HCT116 (cell line): ENCODE measurements at regions not wholly inside any gene's neighbourhood (a gene's known extent, or its start where the extent isn't known, plus 50 kb on each side); places are given as distances from the start of the nearest gene placed in this dataset.

ENCODE experiments used
- ATAC-seq: fragments of 200-7000 bp; cut with Tn5 transposase; 2 replicates; pipeline ENCODE4 v1.9.1; 2020; ENCODE audit warnings: mild to moderate bottlenecking, moderate library complexity
- BruUV-seq: library from RNA; stranded (reverse); fragments of 400-500 nt; replicated peaks from 2 replicates; lab custom pipeline; 2021; lab: Mats Ljungman, UMichigan
- CTCF ChIA-PET: fragments of 300-600 bp; sonication (Branson Sonifier 250); formaldehyde crosslinking; loops from one replicate; lab custom pipeline; 2021; ENCODE audit warnings: antibody characterized with exemption; lab: Charles Lee
- POLR2A ChIA-PET: fragments of 300-600, 350-600 bp; sonication (Branson Sonifier 250); formaldehyde crosslinking; loops from one replicate; lab custom pipeline; 2021; ENCODE audit warnings: antibody characterized with exemption; lab: Charles Lee
- RAD21 ChIA-PET, 2 experiments: fragments of 300-600 bp; sonication (Branson Sonifier 250); formaldehyde crosslinking; loops; one replicate each; lab custom pipeline; 2023; ENCODE audit warnings: low total read pairs in 2 of 2; ENCODE audit not compliant: uncharacterized antibody in 2 of 2, unreplicated experiment in 2 of 2, low non-redundant PET in 1 of 2; lab: Charles Lee
- DNase-seq: peaks from one replicate; pipeline ENCODE4 v3.0.0-alpha.2; 2010; ENCODE audit warnings: low read depth, low spot score
- H2AFZ ChIP-seq: fragments of 200-600 bp; shearing (Covaris generic), sonication (generic); 2 replicates; pipeline ENCODE4 v1.6.1; 2017; ENCODE audit warnings: low read depth, mixed run types, mixed read lengths, antibody characterized with exemption, low read length; ENCODE audit not compliant: poor library complexity, severe bottlenecking
- H3K27ac ChIP-seq: 2 replicates; pipeline ENCODE4 v1.5.1; 2012; ENCODE audit warnings: low read depth, low read length
- H3K27me3 ChIP-seq: fragments of 200-600 bp; sonication (generic); 2 replicates; pipeline ENCODE4 v1.6.1; 2016; ENCODE audit warnings: mixed run types, low read length, mixed read lengths; ENCODE audit not compliant: insufficient read depth
- H3K36me3 ChIP-seq, 2 experiments: fragments of 200-500 bp in 1 of 2; fragments of 200-600 bp in 1 of 2; sonication (Bioruptor generic) in 1 of 2; sonication (generic) in 1 of 2; 2 replicates each; pipeline versions ENCODE4 v1.5.1 to v1.6.1; 2014 to 2016; ENCODE audit warnings: low read length in 2 of 2, inconsistent platforms in 1 of 2, mixed read lengths in 1 of 2, mixed run types in 1 of 2; ENCODE audit not compliant: insufficient read depth in 2 of 2, control insufficient read depth in 1 of 2
- H3K4me1 ChIP-seq, 2 experiments: fragments of 200-600 bp in 1 of 2; sonication (generic) in 1 of 2; 2 replicates each; pipeline versions ENCODE4 v1.5.1 to v1.6.1; 2012 to 2017; ENCODE audit warnings: low read length in 2 of 2, inconsistent platforms in 1 of 2, mild to moderate bottlenecking in 1 of 2, mixed read lengths in 1 of 2, mixed run types in 1 of 2, moderate library complexity in 1 of 2; ENCODE audit not compliant: insufficient read depth in 2 of 2, control insufficient read depth in 1 of 2
- H3K4me2 ChIP-seq: fragments of 200-600 bp; sonication (generic); 2 replicates; pipeline ENCODE4 v1.6.1; 2017; ENCODE audit warnings: mixed run types, low read length, mixed read lengths
- H3K4me3 ChIP-seq, 2 experiments: fragments of 200-600 bp in 1 of 2; sonication (generic) in 1 of 2; replicated peaks in 1 of 2; 2 replicates each; pipeline ENCODE4 v1.5.1; 2011 to 2016; ENCODE audit warnings: low read length in 2 of 2, control low read depth in 1 of 2, low read depth in 1 of 2, mild to moderate bottlenecking in 1 of 2, mixed read lengths in 1 of 2, mixed run types in 1 of 2
- H3K79me2 ChIP-seq: fragments of 200-600 bp; sonication (generic); 2 replicates; pipeline ENCODE4 v1.6.1; 2017; ENCODE audit warnings: mild to moderate bottlenecking, mixed run types, low read length, moderate library complexity, mixed read lengths; ENCODE audit not compliant: insufficient read depth
- H3K9ac ChIP-seq: fragments of 200-600 bp; sonication (generic); 2 replicates; pipeline ENCODE4 v1.6.1; 2016; ENCODE audit warnings: low read length, mixed read lengths
- H3K9me2 ChIP-seq: fragments of 200-600 bp; sonication (generic), shearing (Covaris generic); 2 replicates; pipeline ENCODE4 v1.6.1; 2017; ENCODE audit warnings: mixed run types, mild to moderate bottlenecking, moderate library complexity; ENCODE audit not compliant: insufficient read depth
- H3K9me3 ChIP-seq, 2 experiments: fragments of 200-500 bp in 1 of 2; fragments of 200-600 bp in 1 of 2; sonication (Bioruptor generic) in 1 of 2; sonication (generic) in 1 of 2; 2 replicates each; pipeline ENCODE4 v1.6.1; 2014 to 2017; ENCODE audit warnings: low read length in 2 of 2, mixed read lengths in 2 of 2, inconsistent platforms in 1 of 2, low read depth in 1 of 2, mild to moderate bottlenecking in 1 of 2, mixed run types in 1 of 2, moderate library complexity in 1 of 2; ENCODE audit not compliant: control insufficient read depth in 1 of 2, insufficient read depth in 1 of 2
- H4K20me1 ChIP-seq: fragments of 200-600 bp; sonication (generic), shearing (Covaris generic); 2 replicates; pipeline ENCODE4 v1.6.1; 2017; ENCODE audit warnings: mixed run types, mild to moderate bottlenecking, moderate library complexity; ENCODE audit not compliant: insufficient read depth
- CBX3 ChIP-seq: IDR thresholded peaks from 2 replicates; pipeline ENCODE4 v1.6.1; 2012; ENCODE audit warnings: low read depth
- CEBPB ChIP-seq: IDR thresholded peaks from 2 replicates; pipeline ENCODE4 v1.6.1; 2012; ENCODE audit warnings: low read depth
- EGR1 ChIP-seq: IDR thresholded peaks from 2 replicates; pipeline ENCODE4 v1.6.1; 2012; ENCODE audit warnings: low read depth
- ELF1 ChIP-seq: IDR thresholded peaks from 2 replicates; pipeline ENCODE4 v1.6.1; 2012; ENCODE audit warnings: low read depth, borderline replicate concordance
- EZH2 ChIP-seq: fragments of 200-600 bp; sonication (generic); IDR thresholded peaks from 2 replicates; pipeline ENCODE4 v1.6.1; 2017; ENCODE audit warnings: antibody characterized with exemption, mixed run types
- EZH2phosphoT487 ChIP-seq: fragments of 200-600 bp; IDR thresholded peaks from 2 replicates; pipeline ENCODE4 v1.6.1; 2018; ENCODE audit warnings: antibody characterized with exemption, borderline replicate concordance
- FOSL1 ChIP-seq: IDR thresholded peaks from 2 replicates; pipeline ENCODE4 v1.6.1; 2012; ENCODE audit warnings: low read depth
- JUND ChIP-seq: IDR thresholded peaks from 2 replicates; pipeline ENCODE4 v1.6.1; 2012
- POLR2AphosphoS5 ChIP-seq: IDR thresholded peaks from 2 replicates; pipeline ENCODE4 v1.6.1; 2011; ENCODE audit warnings: mild to moderate bottlenecking, low read depth, low read length, moderate library complexity
- RAD21 ChIP-seq: IDR thresholded peaks from 2 replicates; pipeline ENCODE4 v1.6.1; 2012; ENCODE audit warnings: low read depth, mild to moderate bottlenecking
- SIN3A ChIP-seq: IDR thresholded peaks from 2 replicates; pipeline ENCODE4 v1.6.1; 2012; ENCODE audit warnings: low read depth
- SP1 ChIP-seq: IDR thresholded peaks from 2 replicates; pipeline ENCODE4 v1.6.1; 2012; ENCODE audit warnings: low read depth
- SRF ChIP-seq: IDR thresholded peaks from 2 replicates; pipeline ENCODE4 v1.6.1; 2012; ENCODE audit warnings: low read depth
- TCF7L2 ChIP-seq: IDR thresholded peaks from 2 replicates; pipeline ENCODE4 v1.7.0; 2011; ENCODE audit warnings: borderline replicate concordance, inconsistent platforms; ENCODE audit not compliant: insufficient read depth, insufficient read length; ENCODE audit errors: extremely low read depth
- YY1 ChIP-seq: IDR thresholded peaks from 2 replicates; pipeline ENCODE4 v1.6.1; 2011; ENCODE audit warnings: low read length, low read depth, moderate library complexity, mild to moderate bottlenecking; ENCODE audit not compliant: insufficient replicate concordance; ENCODE audit errors: extremely low read depth
- ZFX ChIP-seq: fragments of 450-650 bp; IDR thresholded peaks from 2 replicates; pipeline ENCODE4 v1.6.1; 2017
- ZNF274 ChIP-seq: fragments of 200-500 bp; sonication (Bioruptor generic); IDR thresholded peaks from 2 replicates; pipeline ENCODE4 v1.6.1; 2014; ENCODE audit warnings: mild to moderate bottlenecking, low read depth, low read length, inconsistent platforms
- intact Hi-C: fragments of 100-400 bp; cut with micrococcal nuclease; formaldehyde crosslinking; loops from 2 replicates; pipeline ENCODE4 v1.10.0; 2022
- TF ChIP-seq, protein P1 (sequence below): IDR thresholded peaks from 2 replicates; pipeline ENCODE4 v1.6.1; 2012
- TF ChIP-seq, protein P2 (sequence below): IDR thresholded peaks from 2 replicates; pipeline ENCODE4 v1.6.1; 2012; ENCODE audit warnings: low read depth
- TF ChIP-seq, protein P3 (sequence below), 3 experiments: fragments of 200-600 bp in 1 of 3; sonication (generic) in 1 of 3; IDR thresholded peaks in 2 of 3; conservative IDR thresholded peaks in 1 of 3; 2 replicates each; pipeline ENCODE4 v1.5.1; 2012 to 2017; ENCODE audit warnings: low read depth in 2 of 3, low read length in 2 of 3, antibody characterized with exemption in 1 of 3, borderline replicate concordance in 1 of 3, control low read depth in 1 of 3, mild to moderate bottlenecking in 1 of 3, mixed read lengths in 1 of 3, mixed run types in 1 of 3, moderate library complexity in 1 of 3; ENCODE audit not compliant: insufficient read depth in 1 of 3
- TF ChIP-seq, protein P4 (sequence below): IDR thresholded peaks from 2 replicates; pipeline ENCODE4 v1.6.1; 2012

DNA sequence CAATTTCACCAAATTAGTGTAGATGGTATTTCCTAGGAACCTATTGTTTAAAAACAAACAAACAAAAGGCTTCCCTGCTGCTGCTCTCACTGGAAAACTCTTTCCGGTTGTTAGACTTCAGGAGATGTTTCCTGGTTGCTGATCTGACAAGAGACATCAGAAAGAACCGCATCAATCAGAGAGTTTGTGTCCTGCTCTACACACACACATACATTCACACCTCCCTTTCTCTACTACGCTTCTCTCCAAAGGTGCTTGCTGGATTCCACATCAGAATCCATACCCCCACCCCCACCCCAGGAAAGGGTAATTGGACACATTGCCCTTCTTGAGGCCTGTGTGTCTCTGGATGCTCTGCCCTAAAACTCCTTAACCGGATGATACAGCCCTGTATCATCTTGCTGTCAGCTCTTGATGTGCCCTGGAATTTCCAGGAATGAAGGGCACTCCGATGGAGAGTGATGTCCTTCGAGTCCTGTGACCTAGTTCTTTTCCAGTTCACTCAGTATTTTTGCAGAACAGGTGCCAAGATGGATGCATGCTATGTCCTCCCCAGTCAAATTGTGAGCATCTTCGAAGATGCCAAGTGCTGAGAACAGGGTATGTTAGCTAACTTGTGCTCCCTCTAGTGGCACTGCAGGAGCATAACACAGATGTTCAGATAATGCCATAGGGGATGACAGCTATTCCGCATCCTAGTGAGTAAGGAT is 113.7 kb upstream of the SLC35F3 start:
- ATAC-seq, result peak; percentile 99
- Histone ChIP-seq H3K4me1 (no peaks in the 10 kb centered on the region), H3K9me3 (no peaks in the 10 kb centered on the region), H3K27me3 (no peaks in the 10 kb centered on the region), H3K4me2 (no peak overlapping the region), H4K20me1 (no peaks in the 10 kb centered on the region), H3K9me2 (no peaks in the 10 kb centered on the region), H3K9ac (no peak overlapping the region), H2AFZ (no peak overlapping the region), H3K79me2 (no peaks in the 10 kb centered on the region), H3K4me3 (no peak overlapping the region), H3K27ac (no peak overlapping the region), H3K36me3 (no peaks in the 10 kb centered on the region)
- intact Hi-C loops, result loop anchor here (1.0 to 2.0 kb wide), 4 partner anchors 273 to 396 kb away; no protein-coding TSS in a partner anchor
- no TSS peak for BruUV-seq
- CTCF ChIA-PET, result interaction anchor here (0.6 to 2.2 kb wide), 15 partner anchors 8 to 486 kb away, joined by 3 to 24 read pairs (median 4); partner anchors contain the start of gene SLC35F3
- RAD21 ChIA-PET, result interaction anchor here (0.9 to 1.1 kb wide), 4 partner anchors 271 to 350 kb away, joined by 3 to 8 read pairs (median 4); no protein-coding TSS in a partner anchor
- POLR2A ChIA-PET, result no interaction called here
- DNase-seq, result peak; percentile 43
- TF ChIP-seq, protein P1, sequence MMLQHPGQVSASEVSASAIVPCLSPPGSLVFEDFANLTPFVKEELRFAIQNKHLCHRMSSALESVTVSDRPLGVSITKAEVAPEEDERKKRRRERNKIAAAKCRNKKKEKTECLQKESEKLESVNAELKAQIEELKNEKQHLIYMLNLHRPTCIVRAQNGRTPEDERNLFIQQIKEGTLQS, result no peak; the same call in 1 of the 2 replicates
- TF ChIP-seq POLR2AphosphoS5 (no peak), CBX3 (0 out of 2 replicates have a peak, but pooled peaks have one; percentile 47), SRF (no peak), EGR1 (no peak), YY1 (no peak), ZFX (no peak), ELF1 (no peak), TCF7L2 (no peak), CEBPB (no peak), SP1 (no peak), FOSL1 (no peak), RAD21 (peak; percentile 94), EZH2phosphoT487 (no peak), ZNF274 (no peak), SIN3A (no peak), EZH2 (no peak), JUND (no peak)
- TF ChIP-seq, protein P2, sequence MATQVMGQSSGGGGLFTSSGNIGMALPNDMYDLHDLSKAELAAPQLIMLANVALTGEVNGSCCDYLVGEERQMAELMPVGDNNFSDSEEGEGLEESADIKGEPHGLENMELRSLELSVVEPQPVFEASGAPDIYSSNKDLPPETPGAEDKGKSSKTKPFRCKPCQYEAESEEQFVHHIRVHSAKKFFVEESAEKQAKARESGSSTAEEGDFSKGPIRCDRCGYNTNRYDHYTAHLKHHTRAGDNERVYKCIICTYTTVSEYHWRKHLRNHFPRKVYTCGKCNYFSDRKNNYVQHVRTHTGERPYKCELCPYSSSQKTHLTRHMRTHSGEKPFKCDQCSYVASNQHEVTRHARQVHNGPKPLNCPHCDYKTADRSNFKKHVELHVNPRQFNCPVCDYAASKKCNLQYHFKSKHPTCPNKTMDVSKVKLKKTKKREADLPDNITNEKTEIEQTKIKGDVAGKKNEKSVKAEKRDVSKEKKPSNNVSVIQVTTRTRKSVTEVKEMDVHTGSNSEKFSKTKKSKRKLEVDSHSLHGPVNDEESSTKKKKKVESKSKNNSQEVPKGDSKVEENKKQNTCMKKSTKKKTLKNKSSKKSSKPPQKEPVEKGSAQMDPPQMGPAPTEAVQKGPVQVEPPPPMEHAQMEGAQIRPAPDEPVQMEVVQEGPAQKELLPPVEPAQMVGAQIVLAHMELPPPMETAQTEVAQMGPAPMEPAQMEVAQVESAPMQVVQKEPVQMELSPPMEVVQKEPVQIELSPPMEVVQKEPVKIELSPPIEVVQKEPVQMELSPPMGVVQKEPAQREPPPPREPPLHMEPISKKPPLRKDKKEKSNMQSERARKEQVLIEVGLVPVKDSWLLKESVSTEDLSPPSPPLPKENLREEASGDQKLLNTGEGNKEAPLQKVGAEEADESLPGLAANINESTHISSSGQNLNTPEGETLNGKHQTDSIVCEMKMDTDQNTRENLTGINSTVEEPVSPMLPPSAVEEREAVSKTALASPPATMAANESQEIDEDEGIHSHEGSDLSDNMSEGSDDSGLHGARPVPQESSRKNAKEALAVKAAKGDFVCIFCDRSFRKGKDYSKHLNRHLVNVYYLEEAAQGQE, result no peak
- TF ChIP-seq, protein P3, sequence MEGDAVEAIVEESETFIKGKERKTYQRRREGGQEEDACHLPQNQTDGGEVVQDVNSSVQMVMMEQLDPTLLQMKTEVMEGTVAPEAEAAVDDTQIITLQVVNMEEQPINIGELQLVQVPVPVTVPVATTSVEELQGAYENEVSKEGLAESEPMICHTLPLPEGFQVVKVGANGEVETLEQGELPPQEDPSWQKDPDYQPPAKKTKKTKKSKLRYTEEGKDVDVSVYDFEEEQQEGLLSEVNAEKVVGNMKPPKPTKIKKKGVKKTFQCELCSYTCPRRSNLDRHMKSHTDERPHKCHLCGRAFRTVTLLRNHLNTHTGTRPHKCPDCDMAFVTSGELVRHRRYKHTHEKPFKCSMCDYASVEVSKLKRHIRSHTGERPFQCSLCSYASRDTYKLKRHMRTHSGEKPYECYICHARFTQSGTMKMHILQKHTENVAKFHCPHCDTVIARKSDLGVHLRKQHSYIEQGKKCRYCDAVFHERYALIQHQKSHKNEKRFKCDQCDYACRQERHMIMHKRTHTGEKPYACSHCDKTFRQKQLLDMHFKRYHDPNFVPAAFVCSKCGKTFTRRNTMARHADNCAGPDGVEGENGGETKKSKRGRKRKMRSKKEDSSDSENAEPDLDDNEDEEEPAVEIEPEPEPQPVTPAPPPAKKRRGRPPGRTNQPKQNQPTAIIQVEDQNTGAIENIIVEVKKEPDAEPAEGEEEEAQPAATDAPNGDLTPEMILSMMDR (IDR thresholded peaks at IDR 0.05 in 2 of 3, conservative IDR thresholded peaks at IDR 0.05 in 1 of 3; ENCODE audit: borderline replicate concordance in 1 of 3, insufficient read depth in 1 of 3, low read depth in 2 of 3, low read length in 2 of 3), result peak; percentile 81 to 95 (median 91)
- TF ChIP-seq, protein P4, sequence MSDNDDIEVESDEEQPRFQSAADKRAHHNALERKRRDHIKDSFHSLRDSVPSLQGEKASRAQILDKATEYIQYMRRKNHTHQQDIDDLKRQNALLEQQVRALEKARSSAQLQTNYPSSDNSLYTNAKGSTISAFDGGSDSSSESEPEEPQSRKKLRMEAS, result no peak
